ENCODE measurements at regions not wholly inside any gene's neighbourhood (a gene's known extent, or its start where the extent isn't known, plus 50 kb on each side); places are given as distances from the start of the nearest gene placed in this dataset.
A peak's percentile ranks its signal among the peaks of the same experiment; 100 is the strongest.

- TF ChIP-seq CTCF (IDR thresholded peaks at IDR 0.05; ENCODE audit: low read depth, low read length), result no peak
- no peak for DNase-seq (ENCODE audit: low read depth, low spot score)
- in situ Hi-C loops (cut with HindIII; ENCODE audit: low sequenced_read_pairs), result no loop called here
- no peak overlapping the region for H3K4me3 ChIP-seq (ENCODE audit: low read depth, low read length)
Measured at GRCh38 chr13:90436697-90437096, 910.8 kb upstream of the MIR17HG start.

- TF ChIP-seq CTCF (IDR thresholded peaks at IDR 0.05; ENCODE audit: low read depth, low read length), result no peak
- no peak overlapping the region for H3K4me3 ChIP-seq (ENCODE audit: low read depth, low read length)
- in situ Hi-C loops (cut with HindIII; ENCODE audit: low sequenced_read_pairs), result no loop called here
- DNase-seq (ENCODE audit: low read depth, low spot score), result no peak
Measured at GRCh38 chr13:90438576-90438975, 908.9 kb upstream of the MIR17HG start.

GRCh38 chr13:90443268-90443667, 904.2 kb upstream of the MIR17HG start:
- in situ Hi-C loops (cut with HindIII; ENCODE audit: low sequenced_read_pairs), result no loop called here
- H3K4me3 ChIP-seq (ENCODE audit: low read depth, low read length), result no peak overlapping the region
- no peak for DNase-seq (ENCODE audit: low read depth, low spot score)
- TF ChIP-seq CTCF (IDR thresholded peaks at IDR 0.05; ENCODE audit: low read depth, low read length), result no peak

- in situ Hi-C loops (cut with HindIII; ENCODE audit: low sequenced_read_pairs), result no loop called here
- H3K4me3 ChIP-seq (ENCODE audit: low read depth, low read length), result no peak overlapping the region
- no peak for DNase-seq (ENCODE audit: low read depth, low spot score)
- no peak for TF ChIP-seq CTCF (IDR thresholded peaks at IDR 0.05; ENCODE audit: low read depth, low read length)
Measured at GRCh38 chr13:90444232-90444631, 903.3 kb upstream of the MIR17HG start.

- no peak overlapping the region for H3K4me3 ChIP-seq (ENCODE audit: low read depth, low read length)
- in situ Hi-C loops (cut with HindIII; ENCODE audit: low sequenced_read_pairs), result no loop called here
- no peak for TF ChIP-seq CTCF (IDR thresholded peaks at IDR 0.05; ENCODE audit: low read depth, low read length)
- peak; percentile 91 for DNase-seq (ENCODE audit: low read depth, low spot score)
Measured at GRCh38 chr13:90445179-90445578, 902.3 kb upstream of the MIR17HG start.

- DNase-seq (ENCODE audit: low read depth, low spot score), result no peak
- TF ChIP-seq CTCF (IDR thresholded peaks at IDR 0.05; ENCODE audit: low read depth, low read length), result no peak
- in situ Hi-C loops (cut with HindIII; ENCODE audit: low sequenced_read_pairs), result no loop called here
- H3K4me3 ChIP-seq (ENCODE audit: low read depth, low read length), result no peak overlapping the region
Measured at GRCh38 chr13:90447034-90447733, 900.3 kb upstream of the MIR17HG start.

Measured in astrocyte of the spinal cord (primary cell).